SK-N-SH treated with all-trans-retinoic acid at 6 μM for 48 hours (cell line): ENCODE measurements at regions not wholly inside any gene's neighbourhood (a gene's known extent, or its start where the extent isn't known, plus 50 kb on each side); places are given as distances from the start of the nearest gene placed in this dataset.

Experiments
- ARNTL ChIP-seq: fragments of 450-650 bp; formaldehyde crosslinking; IDR thresholded peaks from 2 replicates; pipeline ENCODE4 v1.5.0; 2020; ENCODE audit warnings: low read depth, mild to moderate bottlenecking, moderate library complexity, borderline replicate concordance
- CSDC2 ChIP-seq: fragments of 250-450 bp; sonication (Bioruptor Pico); IDR thresholded peaks from 2 replicates; pipeline ENCODE4 v1.5.0; 2020; ENCODE audit warnings: mild to moderate bottlenecking, moderate library complexity
- OSR1 ChIP-seq: fragments of 250-450 bp; sonication (Bioruptor Pico); IDR thresholded peaks from 2 replicates; pipeline ENCODE4 v1.8.0; 2022; ENCODE audit warnings: moderate library complexity, mild to moderate bottlenecking, inconsistent platforms
- PPARA ChIP-seq: fragments of 250-450 bp; sonication (Bioruptor Pico); IDR thresholded peaks from 2 replicates; pipeline ENCODE4 v1.5.0; 2020; ENCODE audit warnings: mild to moderate bottlenecking, borderline replicate concordance
- TOX ChIP-seq: fragments of 250-450 bp; sonication (Bioruptor Pico); IDR thresholded peaks from 2 replicates; pipeline ENCODE4 v1.8.0; 2021; ENCODE audit warnings: mild to moderate bottlenecking, moderate library complexity, borderline replicate concordance
- ZC3H10 ChIP-seq: fragments of 250-450 bp; sonication (Bioruptor Pico); IDR thresholded peaks from 2 replicates; pipeline ENCODE4 v1.5.1; 2021; ENCODE audit warnings: mild to moderate bottlenecking, moderate library complexity
- ZFP30 ChIP-seq: fragments of 450-650 bp; formaldehyde crosslinking; IDR thresholded peaks from 2 replicates; pipeline ENCODE4 v1.5.0; 2022; ENCODE audit warnings: mild to moderate bottlenecking, moderate library complexity
- ZNF8 ChIP-seq: fragments of 450-650 bp; formaldehyde crosslinking; IDR thresholded peaks from 2 replicates; pipeline ENCODE4 v1.5.0; 2020; ENCODE audit warnings: mild to moderate bottlenecking, moderate library complexity

DNA sequence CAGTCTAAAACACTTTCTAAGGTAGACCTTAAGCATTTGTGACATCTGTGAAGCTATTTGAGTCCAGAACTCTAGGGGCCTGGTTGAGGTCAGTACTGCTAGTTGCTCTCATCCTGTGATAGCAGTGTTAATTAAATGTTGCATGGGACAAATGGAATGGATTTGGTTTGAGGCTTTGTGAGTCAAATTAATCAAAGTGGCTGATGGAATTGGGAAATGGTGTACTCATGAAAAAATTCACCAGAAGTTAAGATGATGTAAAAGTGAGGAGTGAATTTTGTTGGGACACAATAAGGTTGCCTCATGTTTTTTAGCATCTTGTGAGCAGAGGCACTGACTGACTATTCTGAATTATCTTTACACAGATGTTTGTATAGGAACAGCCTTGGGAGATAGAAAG, 99.2 kb upstream of the ARSJ start:
- TF ChIP-seq CSDC2 (CRISPR knock-in tag): no peak
- TF ChIP-seq PPARA (CRISPR knock-in tag): no peak
- TF ChIP-seq ZC3H10 (CRISPR knock-in tag): no peak
- no peak for TF ChIP-seq OSR1 (CRISPR knock-in tag)
- no peak for TF ChIP-seq ARNTL (CRISPR knock-in tag)
- no peak for TF ChIP-seq ZNF8 (CRISPR knock-in tag)
- no peak for TF ChIP-seq ZFP30 (CRISPR knock-in tag)
- no peak for TF ChIP-seq TOX (CRISPR knock-in tag)
